Vagina (tissue), 2 donors: ENCODE measurements at regions not wholly inside any gene's neighbourhood (a gene's known extent, or its start where the extent isn't known, plus 50 kb on each side); places are given as distances from the start of the nearest gene placed in this dataset.

Experiments
- DNase-seq, 2 donors: peaks; one replicate each; pipeline ENCODE4 v3.0.0-alpha.2; 2017; ENCODE audit errors: extremely low spot score in 2 of 2
- H3K27ac ChIP-seq: fragments of 200-600 bp; sonication (generic); one replicate; pipeline ENCODE4 v1.5.1; 2019
- H3K27me3 ChIP-seq: fragments of 200-600 bp; sonication (generic); one replicate; pipeline ENCODE4 v1.5.1; 2019
- H3K36me3 ChIP-seq, 2 donors: fragments of 200-600 bp; sonication (generic); one replicate each; pipeline ENCODE4 v1.5.1; 2017 to 2019
- H3K4me1 ChIP-seq: fragments of 200-600 bp; sonication (generic); one replicate; pipeline ENCODE4 v1.5.1; 2019
- H3K4me3 ChIP-seq, 2 donors: fragments of 200-600 bp; sonication (generic); 1 replicate in 1 of 2; 2 replicates in 1 of 2; pipeline ENCODE4 v1.5.1; 2016 to 2019
- H3K9me3 ChIP-seq: fragments of 200-600 bp; sonication (generic); one replicate; pipeline ENCODE4 v1.5.1; 2019
- POLR2A ChIP-seq, 2 donors: fragments of 450-650 bp; IDR thresholded peaks; one replicate each; pipeline ENCODE4 v1.6.1; 2017; ENCODE audit warnings: antibody characterized with exemption in 2 of 2, mild to moderate bottlenecking in 2 of 2, moderate library complexity in 2 of 2
- POLR2AphosphoS5 ChIP-seq, 2 donors: sonication (generic); formaldehyde crosslinking; IDR thresholded peaks; one replicate each; pipeline ENCODE4 v1.9.0; 2017; ENCODE audit warnings: antibody characterized with exemption in 2 of 2, mild to moderate bottlenecking in 2 of 2, low read depth in 1 of 2; ENCODE audit not compliant: insufficient read depth in 1 of 2
- intact Hi-C: fragments of 100-400 bp; cut with DNase I; formaldehyde crosslinking; loops from one replicate; pipeline ENCODE4 v1.15.1; 2023
- TF ChIP-seq, protein P1 (sequence below), 3 experiments: fragments of 450-650 bp in 2 of 3; fragments of 200-600 bp in 1 of 3; sonication (generic) in 1 of 3; IDR thresholded peaks; one replicate each; pipeline ENCODE4 v1.5.1; 2017 to 2019; ENCODE audit warnings: antibody characterized with exemption in 3 of 3, mild to moderate bottlenecking in 2 of 3, moderate library complexity in 2 of 3

DNA sequence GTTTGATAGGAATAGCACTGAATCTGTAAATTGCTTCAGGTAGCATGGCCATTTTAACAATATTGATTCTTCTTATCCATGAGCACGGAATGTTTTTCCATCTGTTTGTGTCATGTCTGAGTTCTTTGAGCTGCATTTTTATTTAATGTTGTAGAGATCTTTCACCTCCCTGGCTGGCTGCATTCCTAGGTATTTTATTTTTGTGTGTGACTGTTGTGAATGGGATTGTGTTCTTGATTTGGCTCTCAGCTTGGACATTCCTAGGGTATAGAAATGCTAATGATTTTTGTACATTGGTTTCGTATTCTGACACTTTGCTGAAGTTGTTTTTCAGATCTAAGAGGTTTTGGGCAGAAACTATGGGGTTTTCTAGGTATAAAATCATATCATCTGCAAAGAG, 152.9 kb upstream of the CHD1 start:
- Histone ChIP-seq H3K36me3 (no peaks in the 10 kb centered on the region), H3K27ac (no peak overlapping the region), H3K4me3 (no peak overlapping the region), H3K27me3 (no peaks in the 10 kb centered on the region), H3K4me1 (no peaks in the 10 kb centered on the region), H3K9me3 (no peaks in the 10 kb centered on the region)
- intact Hi-C loops: no loop called here
- no peak for DNase-seq
- TF ChIP-seq POLR2AphosphoS5 (IDR thresholded peaks at IDR 0.05; ENCODE audit: insufficient read depth in 1 of 2, low read depth in 1 of 2) (no peak), POLR2A (IDR thresholded peaks at IDR 0.05) (no peak)

DNA sequence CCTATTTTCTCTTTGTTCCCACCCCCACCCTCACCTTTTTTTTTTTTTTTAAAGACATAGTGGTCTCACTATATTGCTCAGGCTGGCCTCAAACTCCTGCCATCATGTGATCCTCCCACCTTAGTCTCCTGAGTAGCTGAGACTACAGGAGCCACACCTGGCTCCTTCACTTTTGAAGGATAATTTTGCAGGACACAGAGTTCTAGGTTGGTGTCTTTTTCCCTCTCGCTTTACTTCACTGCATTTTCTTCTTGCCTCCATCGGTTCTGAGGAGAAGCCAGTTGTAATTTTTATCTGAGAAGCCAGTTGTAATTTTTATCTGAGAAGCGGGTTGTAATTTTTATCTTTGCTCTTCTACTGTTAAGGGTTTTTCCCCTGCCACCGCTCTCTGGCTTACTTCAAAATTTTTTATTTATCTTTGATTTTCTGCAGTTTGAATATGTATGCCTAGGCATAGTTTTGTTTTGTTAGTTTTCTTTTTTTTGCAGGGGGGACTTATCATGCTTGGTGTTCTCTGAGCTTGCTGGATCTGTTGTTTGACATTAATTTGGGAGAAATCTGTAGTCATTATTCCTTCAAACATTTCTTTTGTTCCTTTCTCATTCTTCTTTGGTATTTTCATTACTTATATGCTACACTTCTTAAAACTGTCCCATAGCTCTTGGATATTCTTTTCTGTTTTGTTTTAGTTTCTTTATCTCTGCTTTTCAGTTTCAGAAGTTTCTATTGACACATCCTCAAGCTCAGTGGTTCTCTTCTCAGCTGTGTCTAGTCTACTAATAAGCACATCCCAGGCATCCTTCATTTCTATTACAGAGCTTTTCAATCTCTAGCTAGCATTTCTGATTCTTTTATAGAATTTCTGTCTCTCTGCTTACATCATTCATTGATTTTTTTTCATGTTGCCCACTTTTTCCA, 148.2 kb upstream of the CHD1 start:
- H3K4me3 ChIP-seq: no peak overlapping the region
- intact Hi-C loops: no loop called here
- H3K9me3 ChIP-seq: no peaks in the 10 kb centered on the region

DNA sequence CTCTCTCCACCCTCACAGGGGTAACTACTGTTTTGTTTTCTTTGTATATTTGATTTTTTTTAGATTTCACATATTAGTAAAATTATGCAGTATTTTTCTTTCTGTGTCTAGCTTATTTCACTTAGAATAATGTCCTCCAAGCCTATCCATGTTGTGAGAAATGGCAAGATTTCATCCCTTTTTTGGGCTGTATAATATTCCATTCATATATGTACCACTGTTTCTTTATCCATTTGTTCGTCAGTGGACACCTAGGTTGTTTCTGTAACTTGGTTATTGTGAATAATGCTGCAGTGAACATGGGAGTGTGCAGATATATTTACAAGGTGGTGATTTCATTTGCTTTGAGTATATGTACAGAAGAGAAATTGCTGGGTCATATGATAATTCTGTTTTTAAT, 144.0 kb upstream of the CHD1 start:
- Histone ChIP-seq H3K4me3 (no peak overlapping the region), H3K27me3 (no peaks in the 10 kb centered on the region), H3K27ac (no peak overlapping the region), H3K4me1 (no peaks in the 10 kb centered on the region), H3K36me3 (no peaks in the 10 kb centered on the region), H3K9me3 (no peaks in the 10 kb centered on the region)
- TF ChIP-seq POLR2AphosphoS5 (IDR thresholded peaks at IDR 0.05; ENCODE audit: insufficient read depth in 1 of 2, low read depth in 1 of 2): no peak
- no peak for TF ChIP-seq POLR2A (IDR thresholded peaks at IDR 0.05)
- TF ChIP-seq, protein P1, sequence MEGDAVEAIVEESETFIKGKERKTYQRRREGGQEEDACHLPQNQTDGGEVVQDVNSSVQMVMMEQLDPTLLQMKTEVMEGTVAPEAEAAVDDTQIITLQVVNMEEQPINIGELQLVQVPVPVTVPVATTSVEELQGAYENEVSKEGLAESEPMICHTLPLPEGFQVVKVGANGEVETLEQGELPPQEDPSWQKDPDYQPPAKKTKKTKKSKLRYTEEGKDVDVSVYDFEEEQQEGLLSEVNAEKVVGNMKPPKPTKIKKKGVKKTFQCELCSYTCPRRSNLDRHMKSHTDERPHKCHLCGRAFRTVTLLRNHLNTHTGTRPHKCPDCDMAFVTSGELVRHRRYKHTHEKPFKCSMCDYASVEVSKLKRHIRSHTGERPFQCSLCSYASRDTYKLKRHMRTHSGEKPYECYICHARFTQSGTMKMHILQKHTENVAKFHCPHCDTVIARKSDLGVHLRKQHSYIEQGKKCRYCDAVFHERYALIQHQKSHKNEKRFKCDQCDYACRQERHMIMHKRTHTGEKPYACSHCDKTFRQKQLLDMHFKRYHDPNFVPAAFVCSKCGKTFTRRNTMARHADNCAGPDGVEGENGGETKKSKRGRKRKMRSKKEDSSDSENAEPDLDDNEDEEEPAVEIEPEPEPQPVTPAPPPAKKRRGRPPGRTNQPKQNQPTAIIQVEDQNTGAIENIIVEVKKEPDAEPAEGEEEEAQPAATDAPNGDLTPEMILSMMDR (IDR thresholded peaks at IDR 0.05): no peak
- DNase-seq: no peak
- intact Hi-C loops: no loop called here

More for the DNA sequence above, 148.2 kb upstream of the CHD1 start:
- Histone ChIP-seq H3K27me3 (no peaks in the 10 kb centered on the region), H3K4me1 (no peaks in the 10 kb centered on the region), H3K36me3 (no peaks in the 10 kb centered on the region), H3K27ac (no peak overlapping the region)
- no peak for DNase-seq
- TF ChIP-seq POLR2AphosphoS5 (IDR thresholded peaks at IDR 0.05; ENCODE audit: insufficient read depth in 1 of 2, low read depth in 1 of 2): no peak
- TF ChIP-seq POLR2A (IDR thresholded peaks at IDR 0.05): no peak
- TF ChIP-seq, protein P1 (IDR thresholded peaks at IDR 0.05): no peak

DNA sequence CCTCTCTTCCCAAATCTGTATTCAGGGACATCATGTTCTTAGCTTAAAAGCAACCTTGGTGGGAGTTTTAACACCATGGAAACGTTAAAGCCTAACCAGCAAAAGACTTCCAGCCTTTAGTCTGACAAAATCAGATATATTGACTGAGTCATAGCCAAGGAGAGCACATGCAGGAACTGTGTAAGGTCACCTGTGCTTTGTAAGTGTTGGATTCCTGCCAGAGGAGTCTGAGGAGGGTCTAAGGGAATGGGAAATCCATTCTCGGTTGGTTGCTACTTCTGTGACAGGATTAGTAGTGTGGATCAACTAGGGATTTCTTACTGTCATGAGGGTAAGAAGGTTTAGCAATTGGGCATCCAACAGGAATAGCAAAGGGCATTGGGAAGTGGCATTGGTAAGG, 142.0 kb upstream of the CHD1 start:
- TF ChIP-seq, protein P1 (IDR thresholded peaks at IDR 0.05): no peak
- no peak for TF ChIP-seq POLR2A (IDR thresholded peaks at IDR 0.05)
- TF ChIP-seq POLR2AphosphoS5 (IDR thresholded peaks at IDR 0.05; ENCODE audit: insufficient read depth in 1 of 2, low read depth in 1 of 2): no peak
- H3K4me3 ChIP-seq: no peak overlapping the region
- no peaks in the 10 kb centered on the region for H3K4me1 ChIP-seq
- DNase-seq: no peak
- intact Hi-C loops: no loop called here
- H3K36me3 ChIP-seq: no peaks in the 10 kb centered on the region
- no peaks in the 10 kb centered on the region for H3K27me3 ChIP-seq
- H3K27ac ChIP-seq: no peak overlapping the region
- no peaks in the 10 kb centered on the region for H3K9me3 ChIP-seq

DNA sequence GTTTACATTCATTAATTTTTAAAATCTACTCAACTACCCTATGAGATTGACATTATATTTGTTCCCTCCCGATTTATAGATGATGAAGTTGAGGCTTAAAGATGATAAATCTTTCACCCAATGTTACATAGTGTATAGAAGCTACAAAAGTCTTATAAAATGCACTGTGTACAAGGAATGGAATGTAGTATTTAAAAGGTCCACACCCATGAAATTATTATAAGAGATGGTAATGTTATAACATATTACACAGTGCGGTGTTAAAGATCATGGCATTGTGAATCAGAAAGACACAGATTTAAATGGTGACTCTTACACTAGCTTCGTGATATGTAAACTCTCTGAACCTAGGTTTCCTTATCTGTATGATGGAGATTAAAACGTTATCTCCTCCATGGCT, 141.6 kb upstream of the CHD1 start:
- Histone ChIP-seq H3K4me3 (no peak overlapping the region), H3K27ac (no peak overlapping the region), H3K4me1 (no peaks in the 10 kb centered on the region), H3K9me3 (no peaks in the 10 kb centered on the region), H3K36me3 (no peaks in the 10 kb centered on the region), H3K27me3 (no peaks in the 10 kb centered on the region)
- no peak for TF ChIP-seq POLR2AphosphoS5 (IDR thresholded peaks at IDR 0.05; ENCODE audit: insufficient read depth in 1 of 2, low read depth in 1 of 2)
- TF ChIP-seq, protein P1 (IDR thresholded peaks at IDR 0.05): no peak
- TF ChIP-seq POLR2A (IDR thresholded peaks at IDR 0.05): no peak
- DNase-seq: no peak
- intact Hi-C loops: no loop called here
